GM12878 (cell line): ENCODE measurements at regions not wholly inside any gene's neighbourhood (a gene's known extent, or its start where the extent isn't known, plus 50 kb on each side); places are given as distances from the start of the nearest gene placed in this dataset.

ENCODE experiments used
- ATAC-seq: fragments of 200-7000 bp; cut with Tn5 transposase; 3 replicates; pipeline ENCODE4 v1.9.1; 2020; ENCODE audit warnings: mild to moderate bottlenecking, moderate library complexity
- BruUV-seq: library from RNA; stranded (reverse); fragments of 400-500 nt; replicated peaks from 2 replicates; lab custom pipeline; 2021; lab: Mats Ljungman, UMichigan
- CTCF ChIA-PET: fragments of 300-600 bp; sonication (Branson Sonifier 250); formaldehyde crosslinking; extraction: SDS; loops from one replicate; lab custom pipeline; 2021; ENCODE audit warnings: inconsistent platforms; lab: Yijun Ruan, JAX
- POLR2A ChIA-PET: fragments of 350-600 bp; formaldehyde crosslinking; extraction: SDS; loops from one replicate; lab custom pipeline; 2021; ENCODE audit warnings: inconsistent platforms; lab: Charles Lee
- RAD21 ChIA-PET: fragments of 300-600 bp; sonication (Branson Sonifier 250); formaldehyde crosslinking; loops from one replicate; lab custom pipeline; 2023; ENCODE audit warnings: antibody characterized with exemption; ENCODE audit not compliant: unreplicated experiment; lab: Charles Lee
- SMC1A ChIA-PET: fragments of 300-600 bp; sonication (Branson Sonifier 250); formaldehyde crosslinking; loops from one replicate; lab custom pipeline; 2023; ENCODE audit not compliant: unreplicated experiment, uncharacterized antibody; lab: Charles Lee
- DNase-seq: peaks from one replicate; pipeline ENCODE4 v3.0.0-alpha.2; 2011; ENCODE audit warnings: low read depth, low spot score
- FAIRE-seq: peaks from 3 replicates; lab custom pipeline; 2011; peaks lifted over from hg19 to GRCh38; lab: Jason Lieb, UNC
- H2AFZ ChIP-seq: 2 replicates; pipeline ENCODE4 v1.6.0; 2011; ENCODE audit warnings: low read depth, low read length, control low read depth; ENCODE audit not compliant: control insufficient read depth
- H3K27ac ChIP-seq: 2 replicates; pipeline ENCODE4 v1.5.1; 2011; ENCODE audit warnings: control low read depth; ENCODE audit not compliant: control insufficient read depth, insufficient read depth
- H3K27me3 ChIP-seq, 2 experiments: replicated peaks in 1 of 2; 2 replicates each; pipeline versions ENCODE4 v1.6.0 to v1.6.1; 2011; ENCODE audit warnings: low read length in 1 of 2; ENCODE audit not compliant: control insufficient read depth in 2 of 2, insufficient read depth in 2 of 2
- H3K36me3 ChIP-seq, 2 experiments: 2 replicates each; pipeline ENCODE4 v1.5.1; 2011; ENCODE audit warnings: low read length in 1 of 2; ENCODE audit not compliant: control insufficient read depth in 2 of 2, insufficient read depth in 2 of 2
- H3K4me1 ChIP-seq: 2 replicates; pipeline ENCODE4 v1.6.1; 2011; ENCODE audit warnings: mild to moderate bottlenecking, low read length, moderate library complexity, mixed read lengths; ENCODE audit not compliant: control insufficient read depth, insufficient read depth
- H3K4me2 ChIP-seq: 2 replicates; pipeline ENCODE4 v1.6.0; 2011; ENCODE audit warnings: control low read depth; ENCODE audit not compliant: control insufficient read depth, insufficient read depth
- H3K4me3 ChIP-seq: fragments of 200-600 bp; sonication (generic); 2 replicates; pipeline ENCODE4 v1.5.1; 2016
- H3K79me2 ChIP-seq: 2 replicates; pipeline ENCODE4 v1.6.0; 2011; ENCODE audit warnings: low read length; ENCODE audit not compliant: control insufficient read depth, insufficient read depth
- H3K9ac ChIP-seq: 2 replicates; pipeline ENCODE4 v1.8.0; 2011; ENCODE audit warnings: low read length, control low read depth, mixed read lengths; ENCODE audit not compliant: control insufficient read depth, insufficient read depth
- H3K9me3 ChIP-seq: replicated peaks from 3 replicates; pipeline ENCODE4 v1.5.1; 2011; ENCODE audit warnings: mild to moderate bottlenecking, low read length; ENCODE audit not compliant: control insufficient read depth, insufficient read depth
- H4K20me1 ChIP-seq: 2 replicates; pipeline ENCODE4 v1.6.0; 2011; ENCODE audit not compliant: control insufficient read depth, insufficient read depth
- ASH2L ChIP-seq: fragments of 300-600, 200-600 bp; sonication (generic); IDR thresholded peaks from 2 replicates; pipeline ENCODE4 v1.6.1; 2017; ENCODE audit warnings: low read depth, mild to moderate bottlenecking, borderline replicate concordance
- ATF3 ChIP-seq: IDR thresholded peaks from 2 replicates; pipeline ENCODE4 v1.6.1; 2011; ENCODE audit warnings: low read depth, mild to moderate bottlenecking, low read length, moderate library complexity, borderline replicate concordance; ENCODE audit errors: extremely low read depth
- BACH1 ChIP-seq: fragments of 450-650 bp; IDR thresholded peaks from 2 replicates; pipeline ENCODE4 v1.6.1; 2017; ENCODE audit warnings: mild to moderate bottlenecking, borderline replicate concordance
- CBFB ChIP-seq: IDR thresholded peaks from 2 replicates; pipeline ENCODE4 v1.6.1; 2016; ENCODE audit warnings: antibody characterized with exemption, low read depth
- EP300 ChIP-seq, 2 experiments: fragments of 150-350 bp in 1 of 2; IDR thresholded peaks; 2 replicates each; pipeline ENCODE4 v1.6.1; 2011 to 2012; ENCODE audit warnings: low read depth in 2 of 2, low read length in 2 of 2, borderline replicate concordance in 1 of 2, improper control_type of control experiment in 1 of 2, inconsistent platforms in 1 of 2; ENCODE audit not compliant: control insufficient read depth in 1 of 2
- HDAC6 ChIP-seq: fragments of 200-600 bp; sonication (generic); IDR thresholded peaks from one replicate; pipeline ENCODE4 v1.8.0; 2017; ENCODE audit warnings: antibody characterized with exemption; ENCODE audit not compliant: unreplicated experiment
- HDGF ChIP-seq: fragments of 450-650 bp; IDR thresholded peaks from 2 replicates; pipeline ENCODE4 v1.6.1; 2016; ENCODE audit warnings: antibody characterized with exemption
- IRF5 ChIP-seq: fragments of 450-650 bp; IDR thresholded peaks from 2 replicates; pipeline ENCODE4 v1.6.1; 2017; ENCODE audit warnings: borderline replicate concordance
- JUND ChIP-seq: IDR thresholded peaks from 2 replicates; pipeline ENCODE4 v1.6.1; 2012; ENCODE audit warnings: low read depth, mild to moderate bottlenecking, low read length, improper control_type of control experiment, moderate library complexity
- NFIC ChIP-seq: IDR thresholded peaks from 2 replicates; pipeline ENCODE4 v1.6.1; 2012; ENCODE audit warnings: low read depth, mild to moderate bottlenecking, inconsistent platforms, low read length, moderate library complexity
- PML ChIP-seq: IDR thresholded peaks from 2 replicates; pipeline ENCODE4 v1.6.1; 2012; ENCODE audit warnings: low read length, inconsistent platforms
- RFX5 ChIP-seq: IDR thresholded peaks from 2 replicates; pipeline ENCODE4 v1.6.1; 2011; ENCODE audit warnings: low read depth, low read length, improper control_type of control experiment
- SMC3 ChIP-seq: IDR thresholded peaks from 2 replicates; pipeline ENCODE4 v1.6.1; 2011; ENCODE audit warnings: low read length, improper control_type of control experiment, borderline replicate concordance
- SREBF2 ChIP-seq: IDR thresholded peaks from 2 replicates; pipeline ENCODE4 v1.6.1; 2012; ENCODE audit warnings: mild to moderate bottlenecking, low read length
- ZNF24 ChIP-seq: fragments of 450-650 bp; IDR thresholded peaks from 2 replicates; pipeline ENCODE4 v1.6.1; 2017; ENCODE audit warnings: antibody characterized with exemption, mild to moderate bottlenecking
- ZZZ3 ChIP-seq: IDR thresholded peaks from 2 replicates; pipeline ENCODE4 v1.6.1; 2011; ENCODE audit warnings: low read depth; ENCODE audit not compliant: control insufficient read depth, insufficient read length
- WGBS: methylation state at CpG from one replicate; pipeline ENCODE4 v1.1.6; 2016; ENCODE audit warnings: low lambda C conversion rate; ENCODE audit not compliant: insufficient replicate concordance, insufficient coverage; ENCODE audit errors: missing lambda C conversion rate; 5-methylcytosine and 5-hydroxymethylcytosine counted together
- in situ Hi-C: fragments of 300-500 bp; cut with MboI; formaldehyde crosslinking; loops from 9 replicates; pipeline ENCODE4 v1.14.3; 2018; ENCODE audit warnings: mixed read lengths
- intact Hi-C: fragments of 100-400 bp; cut with micrococcal nuclease; formaldehyde crosslinking; loops from one replicate; pipeline ENCODE4 v1.14.2; 2022; ENCODE audit not compliant: unreplicated experiment
- TF ChIP-seq, protein P1 (sequence below): IDR thresholded peaks from 2 replicates; pipeline ENCODE4 v1.6.1; 2012; ENCODE audit warnings: low read length, inconsistent platforms

GRCh38 chr17:65468321-65468720 lies 93.1 kb downstream of the AXIN2 start:
- Histone ChIP-seq H4K20me1 (no peaks in the 10 kb centered on the region), H3K36me3 (no peaks in the 10 kb centered on the region), H3K4me3 (no peak overlapping the region), H3K4me1 (no peaks in the 10 kb centered on the region; the same call in 1 of the 2 replicates), H2AFZ (no peak overlapping the region), H3K9me3 (peaks cover 3% of the 10 kb centered on the region; the same call in 1 of the 3 replicates), H3K79me2 (no peaks in the 10 kb centered on the region), H3K27ac (no peak overlapping the region), H3K9ac (no peak overlapping the region), H3K4me2 (no peak overlapping the region), H3K27me3 (no peaks in the 10 kb centered on the region)
- CTCF ChIA-PET = no interaction called here
- DNase-seq (no peak), ATAC-seq (no peak), FAIRE-seq (no peak)
- intact Hi-C loops = no loop called here
- 48% methylated on average over 5 of the region's 5 CpGs for WGBS
- in situ Hi-C loops = no loop called here
- no TSS peak for BruUV-seq
- TF ChIP-seq JUND = no peak
- TF ChIP-seq, protein P1, sequence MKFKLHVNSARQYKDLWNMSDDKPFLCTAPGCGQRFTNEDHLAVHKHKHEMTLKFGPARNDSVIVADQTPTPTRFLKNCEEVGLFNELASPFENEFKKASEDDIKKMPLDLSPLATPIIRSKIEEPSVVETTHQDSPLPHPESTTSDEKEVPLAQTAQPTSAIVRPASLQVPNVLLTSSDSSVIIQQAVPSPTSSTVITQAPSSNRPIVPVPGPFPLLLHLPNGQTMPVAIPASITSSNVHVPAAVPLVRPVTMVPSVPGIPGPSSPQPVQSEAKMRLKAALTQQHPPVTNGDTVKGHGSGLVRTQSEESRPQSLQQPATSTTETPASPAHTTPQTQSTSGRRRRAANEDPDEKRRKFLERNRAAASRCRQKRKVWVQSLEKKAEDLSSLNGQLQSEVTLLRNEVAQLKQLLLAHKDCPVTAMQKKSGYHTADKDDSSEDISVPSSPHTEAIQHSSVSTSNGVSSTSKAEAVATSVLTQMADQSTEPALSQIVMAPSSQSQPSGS = no peak
- SMC1A ChIA-PET = no interaction called here
- RAD21 ChIA-PET = no interaction called here
- POLR2A ChIA-PET = no interaction called here

GRCh38 chr17:65467156-65467555 lies 94.3 kb downstream of the AXIN2 start:
- WGBS = 15% methylated on average over 5 of the region's 5 CpGs
- DNase-seq (no peak), ATAC-seq (no peak), FAIRE-seq (no peak)
- intact Hi-C loops = no loop called here
- in situ Hi-C loops = no loop called here
- POLR2A ChIA-PET = no interaction called here
- Histone ChIP-seq H3K27me3 (no peaks in the 10 kb centered on the region), H3K9me3 (peaks cover 3% of the 10 kb centered on the region; the same call in 1 of the 3 replicates), H3K36me3 (no peaks in the 10 kb centered on the region), H3K9ac (no peak overlapping the region), H2AFZ (no peak overlapping the region), H4K20me1 (no peaks in the 10 kb centered on the region), H3K27ac (no peak overlapping the region), H3K79me2 (no peaks in the 10 kb centered on the region), H3K4me3 (no peak overlapping the region), H3K4me1 (no peaks in the 10 kb centered on the region; the same call in 1 of the 2 replicates), H3K4me2 (no peak overlapping the region)
- CTCF ChIA-PET = no interaction called here
- SMC1A ChIA-PET = no interaction called here
- RAD21 ChIA-PET = no interaction called here
- no TSS peak for BruUV-seq
- TF ChIP-seq SREBF2 (no peak), PML (no peak), EP300 (IDR thresholded peaks at IDR 0.05; ENCODE audit: borderline replicate concordance in 1 of 2, control insufficient read depth in 1 of 2, low read depth in 2 of 2, low read length in 2 of 2) (no peak), CBFB (no peak), ZNF24 (no peak), HDGF (no peak), NFIC (no peak), SMC3 (no peak), ASH2L (no peak), HDAC6 (no peak), IRF5 (no peak), ATF3 (no peak), ZZZ3 (no peak), RFX5 (no peak), BACH1 (no peak)
